GM12878 (cell line): ENCODE measurements at regions not wholly inside any gene's neighbourhood (a gene's known extent, or its start where the extent isn't known, plus 50 kb on each side); places are given as distances from the start of the nearest gene placed in this dataset.

Source experiments
- CHD4 ChIP-seq: fragments of 200-600 bp; sonication (generic); IDR thresholded peaks from 2 replicates; pipeline ENCODE4 v1.6.1; 2016; ENCODE audit warnings: mild to moderate bottlenecking
- CTCF ChIP-seq, 3 experiments: IDR thresholded peaks in 2 of 3; conservative IDR thresholded peaks in 1 of 3; 2 replicates each; pipeline ENCODE4 v1.5.1; 2011; ENCODE audit warnings: low read depth in 3 of 3, low read length in 3 of 3, mild to moderate bottlenecking in 3 of 3, control low read depth in 2 of 3, moderate library complexity in 2 of 3, inconsistent platforms in 1 of 3, mixed read lengths in 1 of 3; ENCODE audit not compliant: control insufficient read depth in 2 of 3, insufficient read depth in 1 of 3; ENCODE audit errors: extremely low read depth in 1 of 3
- EGR1 ChIP-seq, 2 experiments: IDR thresholded peaks; 1 replicate in 1 of 2; 2 replicates in 1 of 2; pipeline ENCODE4 v1.6.1; 2011 to 2012; ENCODE audit warnings: low read depth in 2 of 2, low read length in 2 of 2, borderline replicate concordance in 1 of 2, mild to moderate bottlenecking in 1 of 2, moderate library complexity in 1 of 2
- REST ChIP-seq: IDR thresholded peaks from 2 replicates; pipeline ENCODE4 v1.6.1; 2012; ENCODE audit warnings: mild to moderate bottlenecking, low read depth, low read length
- STAT1 ChIP-seq: fragments of 450-650 bp; conservative IDR thresholded peaks from 2 replicates; pipeline ENCODE4 v1.6.1; 2014; ENCODE audit warnings: antibody characterized with exemption, mild to moderate bottlenecking
- ZNF687 ChIP-seq: fragments of 450-650 bp; IDR thresholded peaks from 2 replicates; pipeline ENCODE4 v1.6.1; 2017; ENCODE audit warnings: mild to moderate bottlenecking, moderate library complexity

- no peak for TF ChIP-seq STAT1
- TF ChIP-seq EGR1 (IDR thresholded peaks at IDR 0.05; ENCODE audit: borderline replicate concordance in 1 of 2, low read depth in 2 of 2, low read length in 2 of 2), result no peak
- TF ChIP-seq CTCF (IDR thresholded peaks at IDR 0.05 in 2 of 3, conservative IDR thresholded peaks at IDR 0.05 in 1 of 3; ENCODE audit: control insufficient read depth in 2 of 3, extremely low read depth in 1 of 3, insufficient read depth in 1 of 3, low read depth in 3 of 3, low read length in 3 of 3), result no peak
- no peak for TF ChIP-seq ZNF687
- no peak for TF ChIP-seq CHD4
- no peak for TF ChIP-seq REST
Measured at GRCh38 chr4:23481566-23481965, 408.3 kb downstream of the PPARGC1A start.
